HCT116 (cell line): ENCODE measurements at regions not wholly inside any gene's neighbourhood (a gene's known extent, or its start where the extent isn't known, plus 50 kb on each side); places are given as distances from the start of the nearest gene placed in this dataset.

Experiments used
- ATAC-seq: fragments of 200-7000 bp; cut with Tn5 transposase; 2 replicates; pipeline ENCODE4 v1.9.1; 2020; ENCODE audit warnings: mild to moderate bottlenecking, moderate library complexity
- BruUV-seq: library from RNA; stranded (reverse); fragments of 400-500 nt; replicated peaks from 2 replicates; lab custom pipeline; 2021; lab: Mats Ljungman, UMichigan
- CTCF ChIA-PET: fragments of 300-600 bp; sonication (Branson Sonifier 250); formaldehyde crosslinking; loops from one replicate; lab custom pipeline; 2021; ENCODE audit warnings: antibody characterized with exemption; lab: Charles Lee
- POLR2A ChIA-PET: fragments of 300-600, 350-600 bp; sonication (Branson Sonifier 250); formaldehyde crosslinking; loops from one replicate; lab custom pipeline; 2021; ENCODE audit warnings: antibody characterized with exemption; lab: Charles Lee
- RAD21 ChIA-PET, 2 experiments: fragments of 300-600 bp; sonication (Branson Sonifier 250); formaldehyde crosslinking; loops; one replicate each; lab custom pipeline; 2023; ENCODE audit warnings: low total read pairs in 2 of 2; ENCODE audit not compliant: uncharacterized antibody in 2 of 2, unreplicated experiment in 2 of 2, low non-redundant PET in 1 of 2; lab: Charles Lee
- DNase-seq: peaks from one replicate; pipeline ENCODE4 v3.0.0-alpha.2; 2010; ENCODE audit warnings: low read depth, low spot score
- H2AFZ ChIP-seq: fragments of 200-600 bp; shearing (Covaris generic), sonication (generic); 2 replicates; pipeline ENCODE4 v1.6.1; 2017; ENCODE audit warnings: low read depth, mixed run types, mixed read lengths, antibody characterized with exemption, low read length; ENCODE audit not compliant: poor library complexity, severe bottlenecking
- H3K27ac ChIP-seq: 2 replicates; pipeline ENCODE4 v1.5.1; 2012; ENCODE audit warnings: low read depth, low read length
- H3K27me3 ChIP-seq: fragments of 200-600 bp; sonication (generic); 2 replicates; pipeline ENCODE4 v1.6.1; 2016; ENCODE audit warnings: mixed run types, low read length, mixed read lengths; ENCODE audit not compliant: insufficient read depth
- H3K36me3 ChIP-seq, 2 experiments: fragments of 200-500 bp in 1 of 2; fragments of 200-600 bp in 1 of 2; sonication (Bioruptor generic) in 1 of 2; sonication (generic) in 1 of 2; 2 replicates each; pipeline versions ENCODE4 v1.5.1 to v1.6.1; 2014 to 2016; ENCODE audit warnings: low read length in 2 of 2, inconsistent platforms in 1 of 2, mixed read lengths in 1 of 2, mixed run types in 1 of 2; ENCODE audit not compliant: insufficient read depth in 2 of 2, control insufficient read depth in 1 of 2
- H3K4me1 ChIP-seq, 2 experiments: fragments of 200-600 bp in 1 of 2; sonication (generic) in 1 of 2; 2 replicates each; pipeline versions ENCODE4 v1.5.1 to v1.6.1; 2012 to 2017; ENCODE audit warnings: low read length in 2 of 2, inconsistent platforms in 1 of 2, mild to moderate bottlenecking in 1 of 2, mixed read lengths in 1 of 2, mixed run types in 1 of 2, moderate library complexity in 1 of 2; ENCODE audit not compliant: insufficient read depth in 2 of 2, control insufficient read depth in 1 of 2
- H3K4me2 ChIP-seq: fragments of 200-600 bp; sonication (generic); 2 replicates; pipeline ENCODE4 v1.6.1; 2017; ENCODE audit warnings: mixed run types, low read length, mixed read lengths
- H3K4me3 ChIP-seq, 2 experiments: fragments of 200-600 bp in 1 of 2; sonication (generic) in 1 of 2; replicated peaks in 1 of 2; 2 replicates each; pipeline ENCODE4 v1.5.1; 2011 to 2016; ENCODE audit warnings: low read length in 2 of 2, control low read depth in 1 of 2, low read depth in 1 of 2, mild to moderate bottlenecking in 1 of 2, mixed read lengths in 1 of 2, mixed run types in 1 of 2
- H3K79me2 ChIP-seq: fragments of 200-600 bp; sonication (generic); 2 replicates; pipeline ENCODE4 v1.6.1; 2017; ENCODE audit warnings: mild to moderate bottlenecking, mixed run types, low read length, moderate library complexity, mixed read lengths; ENCODE audit not compliant: insufficient read depth
- H3K9ac ChIP-seq: fragments of 200-600 bp; sonication (generic); 2 replicates; pipeline ENCODE4 v1.6.1; 2016; ENCODE audit warnings: low read length, mixed read lengths
- H3K9me2 ChIP-seq: fragments of 200-600 bp; sonication (generic), shearing (Covaris generic); 2 replicates; pipeline ENCODE4 v1.6.1; 2017; ENCODE audit warnings: mixed run types, mild to moderate bottlenecking, moderate library complexity; ENCODE audit not compliant: insufficient read depth
- H3K9me3 ChIP-seq, 2 experiments: fragments of 200-500 bp in 1 of 2; fragments of 200-600 bp in 1 of 2; sonication (Bioruptor generic) in 1 of 2; sonication (generic) in 1 of 2; 2 replicates each; pipeline ENCODE4 v1.6.1; 2014 to 2017; ENCODE audit warnings: low read length in 2 of 2, mixed read lengths in 2 of 2, inconsistent platforms in 1 of 2, low read depth in 1 of 2, mild to moderate bottlenecking in 1 of 2, mixed run types in 1 of 2, moderate library complexity in 1 of 2; ENCODE audit not compliant: control insufficient read depth in 1 of 2, insufficient read depth in 1 of 2
- H4K20me1 ChIP-seq: fragments of 200-600 bp; sonication (generic), shearing (Covaris generic); 2 replicates; pipeline ENCODE4 v1.6.1; 2017; ENCODE audit warnings: mixed run types, mild to moderate bottlenecking, moderate library complexity; ENCODE audit not compliant: insufficient read depth
- ATF3 ChIP-seq: IDR thresholded peaks from 2 replicates; pipeline ENCODE4 v1.6.1; 2012
- CBX3 ChIP-seq: IDR thresholded peaks from 2 replicates; pipeline ENCODE4 v1.6.1; 2012; ENCODE audit warnings: low read depth
- CEBPB ChIP-seq: IDR thresholded peaks from 2 replicates; pipeline ENCODE4 v1.6.1; 2012; ENCODE audit warnings: low read depth
- CTCF ChIP-seq, 3 experiments: fragments of 200-600 bp in 1 of 3; sonication (generic) in 1 of 3; IDR thresholded peaks in 2 of 3; conservative IDR thresholded peaks in 1 of 3; 2 replicates each; pipeline ENCODE4 v1.5.1; 2012 to 2017; ENCODE audit warnings: low read depth in 2 of 3, low read length in 2 of 3, antibody characterized with exemption in 1 of 3, borderline replicate concordance in 1 of 3, control low read depth in 1 of 3, mild to moderate bottlenecking in 1 of 3, mixed read lengths in 1 of 3, mixed run types in 1 of 3, moderate library complexity in 1 of 3; ENCODE audit not compliant: insufficient read depth in 1 of 3
- EZH2phosphoT487 ChIP-seq: fragments of 200-600 bp; IDR thresholded peaks from 2 replicates; pipeline ENCODE4 v1.6.1; 2018; ENCODE audit warnings: antibody characterized with exemption, borderline replicate concordance
- POLR2AphosphoS5 ChIP-seq: IDR thresholded peaks from 2 replicates; pipeline ENCODE4 v1.6.1; 2011; ENCODE audit warnings: mild to moderate bottlenecking, low read depth, low read length, moderate library complexity
- RAD21 ChIP-seq: IDR thresholded peaks from 2 replicates; pipeline ENCODE4 v1.6.1; 2012; ENCODE audit warnings: low read depth, mild to moderate bottlenecking
- REST ChIP-seq: IDR thresholded peaks from 2 replicates; pipeline ENCODE4 v1.6.1; 2012; ENCODE audit warnings: low read depth
- SP1 ChIP-seq: IDR thresholded peaks from 2 replicates; pipeline ENCODE4 v1.6.1; 2012; ENCODE audit warnings: low read depth
- intact Hi-C: fragments of 100-400 bp; cut with micrococcal nuclease; formaldehyde crosslinking; loops from 2 replicates; pipeline ENCODE4 v1.10.0; 2022

- no peaks in the 10 kb centered on the region for H4K20me1 ChIP-seq
- no peaks in the 10 kb centered on the region for H3K4me1 ChIP-seq
- TF ChIP-seq CTCF (IDR thresholded peaks at IDR 0.05 in 2 of 3, conservative IDR thresholded peaks at IDR 0.05 in 1 of 3; ENCODE audit: borderline replicate concordance in 1 of 3, insufficient read depth in 1 of 3, low read depth in 2 of 3, low read length in 2 of 3) (no peak), POLR2AphosphoS5 (no peak), SP1 (no peak), ATF3 (no peak), CEBPB (no peak), CBX3 (no peak), REST (no peak), RAD21 (no peak), EZH2phosphoT487 (no peak)
- TF ChIP-seq, all 23 proteins: peak for 0
- no peak for ATAC-seq
- no peak for DNase-seq
- no peak overlapping the region for H3K4me3 ChIP-seq
- intact Hi-C loops = no loop called here
- no peak overlapping the region for H3K9ac ChIP-seq
- POLR2A ChIA-PET = no interaction called here
- no peaks in the 10 kb centered on the region for H3K36me3 ChIP-seq
- RAD21 ChIA-PET = no interaction called here
- no TSS peak for BruUV-seq
- no peaks in the 10 kb centered on the region for H3K9me3 ChIP-seq
- no peaks in the 10 kb centered on the region for H3K27me3 ChIP-seq
- H3K27ac ChIP-seq = no peak overlapping the region
- H3K9me2 ChIP-seq = no peaks in the 10 kb centered on the region
- no peaks in the 10 kb centered on the region for H3K79me2 ChIP-seq
- H2AFZ ChIP-seq = no peak overlapping the region
- H3K4me2 ChIP-seq = no peak overlapping the region
- CTCF ChIA-PET = no interaction called here
These were observed 279.6 kb downstream of the RERGL start for GRCh38 chr12:17810399-17810798.
